ENCODE measurements at regions not wholly inside any gene's neighbourhood (a gene's known extent, or its start where the extent isn't known, plus 50 kb on each side); places are given as distances from the start of the nearest gene placed in this dataset.

DNA sequence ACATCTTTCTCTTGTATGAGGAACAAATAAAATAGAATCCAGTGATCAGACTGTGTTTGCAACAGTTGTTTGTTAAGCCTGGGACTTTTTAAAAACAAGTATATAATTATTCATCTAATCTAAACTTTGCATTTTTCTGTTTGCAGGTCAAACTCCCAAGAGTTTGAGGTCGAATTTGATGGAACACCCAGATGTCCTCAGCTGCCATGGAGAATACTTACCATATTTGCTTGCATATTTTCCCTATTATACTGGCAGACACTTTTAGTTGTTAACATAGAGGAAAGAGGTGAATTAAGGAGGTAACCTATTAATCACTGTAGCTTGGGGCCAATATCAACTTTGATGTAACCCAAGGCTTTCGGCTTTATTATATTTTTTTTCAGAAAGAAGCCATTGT, 401.5 kb upstream of the DIPK2B start:
- H3K27ac ChIP-seq (ENCODE audit: control insufficient read depth, insufficient read depth, low read length) = no peak overlapping the region
- TF ChIP-seq CTCF (optimal IDR thresholded peaks at IDR 0.05 in 1 of 3, IDR thresholded peaks at IDR 0.05 in 1 of 3, conservative IDR thresholded peaks at IDR 0.05 in 1 of 3; ENCODE audit: extremely low read depth in 1 of 3, insufficient read depth in 2 of 3, low read length in 3 of 3) (no peak), EZH2 (IDR thresholded peaks at IDR 0.05; ENCODE audit: low read length) (no peak)
- dilution Hi-C loops (cut with MboI; ENCODE audit: extremely low pct_ligation_motif_present, low sequenced_read_pairs) = no loop called here

DNA sequence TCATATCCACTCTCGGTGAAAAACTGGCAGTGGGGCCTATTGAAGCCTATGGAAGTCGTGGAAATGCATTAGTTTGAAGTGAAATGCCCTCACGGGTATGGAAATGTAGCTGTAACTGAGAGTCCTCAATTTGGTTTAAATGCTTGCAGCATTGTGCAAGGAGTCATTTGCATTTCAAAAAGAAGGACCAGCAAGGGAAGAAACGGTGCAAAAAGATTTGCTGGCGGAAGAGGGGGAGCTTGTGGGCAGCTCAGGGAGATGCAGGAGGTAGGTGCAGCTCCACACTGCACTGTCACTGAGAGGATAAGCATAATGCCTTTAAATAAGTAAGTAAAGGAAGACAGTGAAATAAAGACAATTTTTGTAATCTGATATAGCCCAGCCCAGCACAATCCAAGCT, 400.4 kb upstream of the DIPK2B start:
- DNase-seq (ENCODE audit: low read depth, low spot score) = no peak
- Histone ChIP-seq H4K20me1 (ENCODE audit: control insufficient read depth, extremely low read depth, insufficient read depth, low read length) (no peaks in the 10 kb centered on the region), H3K4me1 (ENCODE audit: control insufficient read depth, extremely low read depth, insufficient read depth, low read length) (no peaks in the 10 kb centered on the region), H3K36me3 (ENCODE audit: control insufficient read depth in 2 of 2, extremely low read depth in 1 of 2, insufficient read depth in 2 of 2, low read length in 2 of 2) (no peaks in the 10 kb centered on the region), H2AFZ (ENCODE audit: control insufficient read depth, low read length) (no peak overlapping the region), H3K27me3 (ENCODE audit: control insufficient read depth, extremely low read depth, insufficient read depth, low read length) (no peaks in the 10 kb centered on the region), H3K27ac (ENCODE audit: control insufficient read depth, insufficient read depth, low read length) (no peak overlapping the region), H3K9ac (ENCODE audit: control insufficient read depth, extremely low read depth, insufficient read depth, low read length) (no peak overlapping the region), H3K79me2 (ENCODE audit: control insufficient read depth, insufficient read depth, low read length) (no peaks in the 10 kb centered on the region), H3K4me3 (ENCODE audit: control insufficient read depth in 2 of 3, extremely low read depth in 1 of 3, insufficient read depth in 2 of 3, low read depth in 1 of 3, low read length in 3 of 3) (no peak overlapping the region), H3K9me3 (ENCODE audit: control insufficient read depth, low read depth, low read length) (no peaks in the 10 kb centered on the region), H3K4me2 (ENCODE audit: control insufficient read depth, extremely low read depth, insufficient read depth, low read depth, low read length) (no peak overlapping the region), H3K9me1 (ENCODE audit: control insufficient read depth, extremely low read depth, insufficient read depth, low read length) (no peaks in the 10 kb centered on the region)
- no peak for FAIRE-seq
- dilution Hi-C loops (cut with MboI; ENCODE audit: extremely low pct_ligation_motif_present, low sequenced_read_pairs) = no loop called here
- TF ChIP-seq EZH2 (IDR thresholded peaks at IDR 0.05; ENCODE audit: low read length) = no peak
- no peak for TF ChIP-seq CTCF (optimal IDR thresholded peaks at IDR 0.05 in 1 of 3, IDR thresholded peaks at IDR 0.05 in 1 of 3, conservative IDR thresholded peaks at IDR 0.05 in 1 of 3; ENCODE audit: extremely low read depth in 1 of 3, insufficient read depth in 2 of 3, low read length in 3 of 3)

More for the DNA sequence above, 401.5 kb upstream of the DIPK2B start:
- DNase-seq (ENCODE audit: low read depth, low spot score) (no peak), FAIRE-seq (no peak)
- no peak overlapping the region for H3K4me2 ChIP-seq (ENCODE audit: control insufficient read depth, extremely low read depth, insufficient read depth, low read depth, low read length)
- H3K79me2 ChIP-seq (ENCODE audit: control insufficient read depth, insufficient read depth, low read length) = no peaks in the 10 kb centered on the region
- no peak overlapping the region for H3K4me3 ChIP-seq (ENCODE audit: control insufficient read depth in 2 of 3, extremely low read depth in 1 of 3, insufficient read depth in 2 of 3, low read depth in 1 of 3, low read length in 3 of 3)
- H3K9me3 ChIP-seq (ENCODE audit: control insufficient read depth, low read depth, low read length) = no peaks in the 10 kb centered on the region
- no peaks in the 10 kb centered on the region for H3K4me1 ChIP-seq (ENCODE audit: control insufficient read depth, extremely low read depth, insufficient read depth, low read length)
- no peak overlapping the region for H2AFZ ChIP-seq (ENCODE audit: control insufficient read depth, low read length)
- H3K36me3 ChIP-seq (ENCODE audit: control insufficient read depth in 2 of 2, extremely low read depth in 1 of 2, insufficient read depth in 2 of 2, low read length in 2 of 2) = no peaks in the 10 kb centered on the region
- no peaks in the 10 kb centered on the region for H3K9me1 ChIP-seq (ENCODE audit: control insufficient read depth, extremely low read depth, insufficient read depth, low read length)
- no peaks in the 10 kb centered on the region for H3K27me3 ChIP-seq (ENCODE audit: control insufficient read depth, extremely low read depth, insufficient read depth, low read length)
- H3K9ac ChIP-seq (ENCODE audit: control insufficient read depth, extremely low read depth, insufficient read depth, low read length) = no peak overlapping the region
- H4K20me1 ChIP-seq (ENCODE audit: control insufficient read depth, extremely low read depth, insufficient read depth, low read length) = no peaks in the 10 kb centered on the region
